ENCODE measurements at regions not wholly inside any gene's neighbourhood (a gene's known extent, or its start where the extent isn't known, plus 50 kb on each side); places are given as distances from the start of the nearest gene placed in this dataset.
"Not testable (repeated sequence)": the region's sequence is repeated elsewhere in the genome, so short reads cannot be mapped to it uniquely, and the experiment has no call there.

DNA sequence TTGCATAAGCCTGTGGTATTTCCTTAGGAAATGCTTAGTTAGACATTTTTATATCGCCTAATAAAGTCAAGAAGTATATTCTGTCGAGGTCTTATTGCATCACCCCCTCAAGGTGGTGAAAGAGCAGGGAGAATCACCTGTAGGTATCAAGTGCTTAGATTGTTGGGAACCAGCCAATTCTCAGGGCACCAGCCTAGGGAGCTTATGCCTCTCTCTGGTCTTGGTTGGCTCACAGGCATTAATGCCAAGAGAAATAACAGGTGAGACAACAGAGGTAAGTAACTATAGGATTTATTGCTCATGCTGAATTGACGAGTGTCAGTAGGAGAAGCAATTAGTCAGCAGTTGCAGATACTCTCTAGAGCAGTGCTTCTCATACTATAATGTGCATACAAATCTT is 663.3 kb upstream of the ZNF804A start:
- no peaks in the 10 kb centered on the region for H3K36me3 ChIP-seq (ENCODE audit: insufficient read depth)
- no peak overlapping the region for H3K4me3 ChIP-seq (ENCODE audit: low read depth, low read length)
- DNase-seq (ENCODE audit: extremely low spot score): no peak
- H3K27ac ChIP-seq (ENCODE audit: low read depth): no peak overlapping the region
- 80% methylated on average over 3 of the region's 3 CpGs for WGBS
- H3K4me1 ChIP-seq (ENCODE audit: insufficient read depth): no peaks in the 10 kb centered on the region

DNA sequence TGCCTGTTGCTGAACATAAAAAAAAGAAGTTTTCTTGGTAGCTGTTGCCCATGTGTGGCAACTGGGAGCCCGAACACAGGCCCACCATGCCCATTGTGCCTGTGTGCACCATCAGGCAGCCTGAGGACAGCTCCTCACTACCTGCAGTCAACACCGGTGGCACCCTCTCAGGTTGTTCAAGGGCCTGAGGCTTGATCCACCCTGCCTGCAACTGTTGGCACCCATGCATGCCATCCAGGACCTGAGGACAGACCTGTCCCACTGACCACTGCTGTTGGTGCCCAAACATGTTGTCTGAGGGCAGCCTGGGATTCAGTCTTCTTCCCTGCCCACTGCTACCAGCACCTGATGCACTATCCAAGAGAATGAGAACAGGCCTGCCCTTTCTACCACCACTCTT is 661.1 kb upstream of the ZNF804A start:
- Histone ChIP-seq H3K4me3 (ENCODE audit: low read depth, low read length) (no peak overlapping the region), H3K4me1 (ENCODE audit: insufficient read depth) (no peaks in the 10 kb centered on the region), H3K36me3 (ENCODE audit: insufficient read depth) (no peaks in the 10 kb centered on the region), H3K27ac (ENCODE audit: low read depth) (no peak overlapping the region)
- WGBS: 90% methylated on average over 2 of the region's 2 CpGs
- no peak for DNase-seq (ENCODE audit: extremely low spot score)

DNA sequence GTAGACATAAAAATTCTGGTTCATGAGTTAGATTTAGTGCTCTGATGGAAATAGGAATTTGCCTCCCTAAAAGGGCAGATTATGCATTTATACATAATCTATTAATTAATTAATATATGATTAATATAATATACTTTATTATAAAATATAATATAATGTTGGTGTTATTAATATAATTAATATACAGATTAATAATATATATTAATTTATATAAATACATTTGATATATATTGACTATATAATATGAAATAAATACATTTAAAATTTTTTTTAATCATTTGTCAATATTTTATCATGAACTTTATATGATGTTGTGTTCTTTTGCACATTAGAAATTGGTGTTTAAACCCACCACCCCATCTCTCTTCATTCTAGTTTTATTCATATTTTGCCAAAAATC is 652.1 kb upstream of the ZNF804A start:
- Histone ChIP-seq H3K27ac (ENCODE audit: low read depth) (no peak overlapping the region), H3K4me3 (ENCODE audit: low read depth, low read length) (no peak overlapping the region), H3K36me3 (ENCODE audit: insufficient read depth) (no peaks in the 10 kb centered on the region), H3K4me1 (ENCODE audit: insufficient read depth) (no peaks in the 10 kb centered on the region)
- no peak for DNase-seq (ENCODE audit: extremely low spot score)

DNA sequence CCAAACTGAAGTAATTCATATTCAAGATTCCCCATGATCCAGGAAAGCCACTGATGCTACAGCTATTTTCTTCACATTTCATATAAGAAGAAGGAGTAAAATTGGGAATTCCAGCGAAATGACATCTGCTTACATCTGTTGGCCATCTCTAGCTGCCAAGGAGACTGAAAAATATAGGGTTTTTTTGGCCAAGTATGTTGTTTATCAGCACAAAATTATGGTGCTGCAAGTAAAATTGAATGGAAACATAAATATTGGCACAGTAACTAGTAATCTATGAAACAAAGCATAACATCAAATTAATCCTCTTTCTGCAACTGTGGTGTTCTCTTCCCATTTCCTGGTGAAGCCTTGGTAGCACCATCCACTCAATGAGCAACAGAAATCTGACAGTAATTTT is 649.5 kb upstream of the ZNF804A start:
- H3K4me1 ChIP-seq (ENCODE audit: insufficient read depth): no peaks in the 10 kb centered on the region
- no peak for DNase-seq (ENCODE audit: extremely low spot score)
- H3K4me3 ChIP-seq (ENCODE audit: low read depth, low read length): no peak overlapping the region
- no peak overlapping the region for H3K27ac ChIP-seq (ENCODE audit: low read depth)
- H3K36me3 ChIP-seq (ENCODE audit: insufficient read depth): no peaks in the 10 kb centered on the region
- 54% methylated on average over 1 of the region's 1 CpG for WGBS

DNA sequence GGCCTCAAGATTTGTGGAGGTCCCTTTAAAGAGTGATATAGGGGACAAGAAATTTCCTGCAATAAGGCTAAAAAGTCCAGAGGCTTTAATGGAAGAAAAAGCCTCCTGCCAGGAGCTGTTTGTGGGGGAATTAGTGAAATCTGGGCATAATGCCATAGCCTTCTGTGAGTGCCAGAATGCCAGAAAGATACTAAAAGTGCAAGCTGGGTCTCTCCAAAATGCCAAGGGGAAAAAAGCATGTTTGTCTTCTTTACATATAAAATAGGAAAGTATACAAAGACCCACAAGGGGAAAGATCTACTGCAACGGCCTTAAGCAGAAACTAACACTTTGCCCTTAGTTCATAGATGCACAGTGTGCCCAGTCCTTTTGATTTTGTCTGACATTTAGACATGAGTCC is 647.7 kb upstream of the ZNF804A start:
- 65% methylated on average over 1 of the region's 1 CpG for WGBS
- no peak for DNase-seq (ENCODE audit: extremely low spot score)
- Histone ChIP-seq H3K4me3 (ENCODE audit: low read depth, low read length) (no peak overlapping the region), H3K36me3 (ENCODE audit: insufficient read depth) (no peaks in the 10 kb centered on the region), H3K4me1 (ENCODE audit: insufficient read depth) (no peaks in the 10 kb centered on the region), H3K27ac (ENCODE audit: low read depth) (no peak overlapping the region)

DNA sequence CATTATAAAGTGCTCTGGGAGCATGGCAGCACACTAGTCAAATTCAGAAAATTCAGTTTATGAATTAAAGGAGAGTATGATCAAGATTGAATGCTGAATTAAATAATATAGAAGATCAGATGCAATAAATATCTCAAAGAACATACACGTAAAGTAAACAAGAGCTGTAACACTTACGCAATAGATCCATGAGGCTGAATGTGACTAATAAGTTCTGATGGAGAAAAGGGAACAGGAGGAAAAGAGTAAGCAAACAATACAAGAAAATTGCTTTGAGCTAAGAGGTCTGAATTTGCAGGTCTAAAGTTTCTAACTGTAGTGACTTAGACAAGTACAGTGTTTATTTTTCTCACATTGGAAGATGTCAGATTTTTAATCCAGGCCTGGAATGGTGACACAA is 646.7 kb upstream of the ZNF804A start:
- WGBS: 80% methylated on average over 2 of the region's 2 CpGs
- no peaks in the 10 kb centered on the region for H3K4me1 ChIP-seq (ENCODE audit: insufficient read depth)
- no peak overlapping the region for H3K27ac ChIP-seq (ENCODE audit: low read depth)
- DNase-seq (ENCODE audit: extremely low spot score): no peak
- no peak overlapping the region for H3K4me3 ChIP-seq (ENCODE audit: low read depth, low read length)
- no peaks in the 10 kb centered on the region for H3K36me3 ChIP-seq (ENCODE audit: insufficient read depth)

DNA sequence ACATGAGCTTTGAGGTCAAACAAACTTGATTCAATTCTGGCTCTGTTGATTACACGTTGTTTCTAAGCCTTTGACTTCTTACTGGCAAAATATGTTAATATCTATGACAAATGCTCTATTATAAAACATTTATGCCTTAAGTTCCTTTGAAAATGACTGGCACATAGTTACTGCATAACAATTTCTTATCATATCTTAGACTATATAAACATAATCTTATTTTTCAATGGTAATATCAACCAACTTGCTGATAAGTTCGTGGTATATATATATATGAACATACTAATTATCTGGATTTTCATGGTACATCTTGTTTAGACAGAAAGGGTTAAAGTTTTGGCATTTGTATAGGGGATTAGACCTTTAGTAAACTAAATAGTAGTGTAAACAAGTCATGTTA is 645.6 kb upstream of the ZNF804A start:
- DNase-seq (ENCODE audit: extremely low spot score): no peak
- no peak overlapping the region for H3K27ac ChIP-seq (ENCODE audit: low read depth)
- no peaks in the 10 kb centered on the region for H3K4me1 ChIP-seq (ENCODE audit: insufficient read depth)
- 73% methylated on average over 2 of the region's 2 CpGs for WGBS
- H3K36me3 ChIP-seq (ENCODE audit: insufficient read depth): no peaks in the 10 kb centered on the region
- no peak overlapping the region for H3K4me3 ChIP-seq (ENCODE audit: low read depth, low read length)

DNA sequence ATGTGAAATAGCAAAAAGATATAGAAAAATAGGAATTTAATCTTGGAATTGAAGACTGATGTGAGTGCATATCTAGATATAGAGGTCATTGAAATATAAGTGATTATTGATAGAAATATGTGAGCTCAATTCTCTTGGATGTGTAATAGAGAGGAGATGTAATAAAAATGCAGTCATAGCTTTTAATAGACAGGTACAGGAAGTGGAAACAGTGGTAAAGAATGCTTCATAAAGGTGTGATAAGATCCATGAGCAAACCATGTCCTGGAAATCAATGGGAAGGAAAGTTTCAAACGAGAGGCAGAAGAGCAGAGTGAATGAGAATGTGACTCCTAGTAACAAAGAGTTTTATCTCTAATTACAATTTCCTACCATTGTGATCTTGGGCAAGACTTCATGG is 634.7 kb upstream of the ZNF804A start:
- Histone ChIP-seq H3K27ac (ENCODE audit: low read depth) (no peak overlapping the region), H3K4me3 (ENCODE audit: low read depth, low read length) (no peak overlapping the region), H3K4me1 (ENCODE audit: insufficient read depth) (no peaks in the 10 kb centered on the region), H3K36me3 (ENCODE audit: insufficient read depth) (no peaks in the 10 kb centered on the region)
- DNase-seq (ENCODE audit: extremely low spot score): no peak
- WGBS: 67% methylated on average over 1 of the region's 1 CpG

DNA sequence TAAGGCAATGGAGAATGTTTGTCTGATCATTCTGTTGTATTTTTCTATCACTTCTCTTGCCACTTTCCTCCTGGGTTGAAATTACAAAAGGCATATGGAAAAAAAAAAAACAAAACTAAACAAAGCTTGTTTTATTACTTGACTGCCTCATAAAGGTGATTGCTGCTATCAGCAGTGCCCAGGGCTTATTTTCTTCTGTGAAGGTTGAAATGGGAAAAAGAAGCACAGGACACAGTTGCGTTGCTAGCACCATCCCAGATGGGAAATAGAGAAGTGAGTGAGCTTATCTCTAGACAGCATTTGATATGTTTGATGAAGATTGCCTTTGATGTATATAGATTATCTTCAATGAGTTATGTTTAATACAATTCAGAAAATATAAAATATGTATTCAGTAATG is 633.8 kb upstream of the ZNF804A start:
- no peaks in the 10 kb centered on the region for H3K4me1 ChIP-seq (ENCODE audit: insufficient read depth)
- no peak overlapping the region for H3K4me3 ChIP-seq (ENCODE audit: low read depth, low read length)
- H3K36me3 ChIP-seq (ENCODE audit: insufficient read depth): no peaks in the 10 kb centered on the region
- DNase-seq (ENCODE audit: extremely low spot score): no peak
- WGBS: 50% methylated on average over 1 of the region's 1 CpG
- no peak overlapping the region for H3K27ac ChIP-seq (ENCODE audit: low read depth)

DNA sequence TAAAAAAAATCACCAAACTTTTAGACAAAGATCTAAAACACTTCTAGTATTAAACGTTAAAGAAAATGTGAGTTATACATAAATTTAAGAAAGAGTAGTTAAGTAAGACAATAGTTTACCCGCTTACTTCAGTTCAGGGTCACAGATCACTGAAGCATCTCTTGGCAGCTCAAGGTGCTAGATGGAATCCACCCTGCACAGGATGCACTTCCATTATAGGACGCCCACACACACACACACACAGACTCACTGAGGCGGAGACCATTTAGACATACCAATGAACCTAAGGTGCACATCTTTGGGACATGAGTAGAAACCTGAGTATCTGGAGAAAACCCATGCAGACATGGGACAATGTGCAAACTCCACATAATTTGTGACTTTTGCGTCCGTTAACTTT is 630.6 kb upstream of the ZNF804A start:
- no peaks in the 10 kb centered on the region for H3K36me3 ChIP-seq (ENCODE audit: insufficient read depth)
- 93% methylated on average over 6 of the region's 6 CpGs for WGBS
- H3K4me3 ChIP-seq (ENCODE audit: low read depth, low read length): no peak overlapping the region
- DNase-seq (ENCODE audit: extremely low spot score): no peak
- H3K4me1 ChIP-seq (ENCODE audit: insufficient read depth): no peaks in the 10 kb centered on the region
- no peak overlapping the region for H3K27ac ChIP-seq (ENCODE audit: low read depth)

DNA sequence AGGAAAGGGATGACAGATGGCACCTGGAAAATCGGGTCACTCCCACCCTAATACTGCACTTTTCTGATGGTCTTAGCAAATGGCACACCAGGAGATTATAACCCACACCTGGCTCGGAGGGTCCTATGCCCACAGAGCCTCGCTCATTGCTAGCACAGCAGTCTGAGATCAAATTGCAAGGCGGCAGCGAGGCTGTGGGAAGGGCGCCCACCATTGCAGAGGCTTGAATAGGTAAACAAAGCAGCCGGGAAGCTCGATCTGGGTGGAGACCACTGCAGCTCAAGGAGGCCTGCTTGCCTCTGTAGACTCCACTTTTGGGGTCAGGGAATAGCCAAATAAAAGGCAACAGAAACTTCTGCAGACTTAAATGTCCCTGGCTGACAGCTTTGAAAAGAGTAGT is 622.7 kb upstream of the ZNF804A start:
- not testable (repeated sequence) for H3K27ac ChIP-seq (ENCODE audit: low read depth); H3K4me1 ChIP-seq (ENCODE audit: insufficient read depth); DNase-seq (ENCODE audit: extremely low spot score); H3K36me3 ChIP-seq (ENCODE audit: insufficient read depth); H3K4me3 ChIP-seq (ENCODE audit: low read depth, low read length)
- 92% methylated on average over 8 of the region's 8 CpGs for WGBS

DNA sequence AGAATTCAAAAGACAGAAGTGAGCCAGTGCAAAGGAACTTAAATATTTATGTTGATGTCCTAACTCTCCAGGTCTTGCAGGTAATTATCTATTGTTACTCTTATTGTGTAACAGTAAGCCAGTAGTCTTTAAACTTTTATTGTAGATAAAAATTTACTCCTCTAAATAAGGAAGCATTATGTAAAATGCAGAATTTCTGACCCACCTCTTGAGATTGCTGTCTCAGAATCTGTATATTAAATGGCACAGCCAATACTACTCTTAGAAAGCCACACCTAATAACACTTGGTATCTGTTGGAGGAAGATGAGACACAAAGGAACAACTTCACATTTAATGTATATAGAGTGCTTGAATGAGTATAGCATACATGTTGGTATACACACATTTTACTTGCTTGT is 613.5 kb upstream of the ZNF804A start:
- Histone ChIP-seq H3K27ac (ENCODE audit: low read depth) (no peak overlapping the region), H3K4me3 (ENCODE audit: low read depth, low read length) (no peak overlapping the region), H3K36me3 (ENCODE audit: insufficient read depth) (no peaks in the 10 kb centered on the region), H3K4me1 (ENCODE audit: insufficient read depth) (no peaks in the 10 kb centered on the region)
- DNase-seq (ENCODE audit: extremely low spot score): no peak

DNA sequence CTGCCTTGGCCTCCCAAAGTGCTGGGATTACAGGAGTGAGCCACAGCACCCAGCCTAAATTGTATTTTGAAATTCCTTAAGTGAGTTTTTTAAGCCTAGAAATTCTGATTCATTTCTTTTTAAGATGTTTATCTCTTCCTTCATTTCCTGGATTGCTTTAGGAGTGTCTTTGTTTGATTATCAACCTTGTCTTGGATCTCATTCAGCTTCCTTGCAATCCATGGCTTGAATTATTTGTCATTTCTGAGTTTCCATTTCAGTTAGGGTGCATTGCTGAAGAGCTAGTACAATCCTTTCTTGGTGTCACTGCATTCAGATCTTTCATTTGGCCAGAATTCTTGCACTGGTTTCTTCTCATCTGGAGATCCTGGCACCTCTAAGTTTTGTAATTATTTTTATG is 606.4 kb upstream of the ZNF804A start:
- no peak for DNase-seq (ENCODE audit: extremely low spot score)
- Histone ChIP-seq H3K4me3 (ENCODE audit: low read depth, low read length) (no peak overlapping the region), H3K4me1 (ENCODE audit: insufficient read depth) (no peaks in the 10 kb centered on the region), H3K36me3 (ENCODE audit: insufficient read depth) (no peaks in the 10 kb centered on the region), H3K27ac (ENCODE audit: low read depth) (no peak overlapping the region)

DNA sequence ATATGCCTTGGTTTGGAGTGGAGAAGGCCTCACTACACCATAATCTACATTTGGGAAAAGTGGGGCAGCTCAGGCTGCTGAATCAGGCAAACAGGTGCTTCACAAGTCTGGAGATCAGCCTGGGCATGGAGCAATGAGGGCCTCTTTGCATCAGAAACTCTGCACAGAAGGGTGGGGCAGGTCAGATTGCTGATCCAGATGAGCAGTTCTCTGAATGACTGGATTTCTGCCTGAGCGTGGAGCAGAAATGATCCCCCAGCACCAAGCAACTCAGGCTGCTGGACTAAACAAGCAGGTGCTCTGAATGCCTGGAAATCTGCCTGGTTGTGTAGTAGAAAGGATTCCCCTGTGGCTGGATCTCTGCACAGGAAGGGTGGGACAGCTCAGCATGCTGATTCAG is 605.3 kb upstream of the ZNF804A start:
- H3K4me3 ChIP-seq (ENCODE audit: low read depth, low read length): no peak overlapping the region
- DNase-seq (ENCODE audit: extremely low spot score): no peak
- no peak overlapping the region for H3K27ac ChIP-seq (ENCODE audit: low read depth)
- H3K36me3 ChIP-seq (ENCODE audit: insufficient read depth): no peaks in the 10 kb centered on the region
- H3K4me1 ChIP-seq (ENCODE audit: insufficient read depth): no peaks in the 10 kb centered on the region
- WGBS: 94% methylated on average over 1 of the region's 1 CpG

DNA sequence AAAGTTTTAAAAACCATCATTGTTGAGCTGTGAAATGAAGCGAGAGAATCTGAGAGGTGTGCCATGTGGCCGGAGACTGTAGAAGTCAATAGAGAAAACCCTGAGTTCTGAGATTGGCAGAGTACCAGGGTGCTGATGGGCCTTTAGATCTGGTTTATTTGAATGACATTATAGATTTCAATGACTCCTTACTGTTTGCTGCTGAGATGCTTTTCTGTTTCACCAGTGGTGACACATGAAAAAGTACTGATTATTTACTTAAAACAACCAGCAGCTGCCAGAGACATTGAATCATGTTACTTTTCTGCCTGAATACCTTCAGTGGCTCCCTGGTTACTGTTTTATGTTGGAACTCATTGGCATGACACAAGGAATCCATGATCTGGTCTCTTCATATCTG is 602.7 kb upstream of the ZNF804A start:
- no peak overlapping the region for H3K4me3 ChIP-seq (ENCODE audit: low read depth, low read length)
- no peaks in the 10 kb centered on the region for H3K36me3 ChIP-seq (ENCODE audit: insufficient read depth)
- H3K27ac ChIP-seq (ENCODE audit: low read depth): no peak overlapping the region
- DNase-seq (ENCODE audit: extremely low spot score): no peak
- H3K4me1 ChIP-seq (ENCODE audit: insufficient read depth): no peaks in the 10 kb centered on the region
- 82% methylated on average over 2 of the region's 2 CpGs for WGBS
